GM21825 (cell line): ENCODE measurements at regions not wholly inside any gene's neighbourhood (a gene's known extent, or its start where the extent isn't known, plus 50 kb on each side); places are given as distances from the start of the nearest gene placed in this dataset.
"Not testable (repeated sequence)": the region's sequence is repeated elsewhere in the genome, so short reads cannot be mapped to it uniquely, and the experiment has no call there.

Experiments
- ATAC-seq: cut with Tn5 transposase; IDR thresholded peaks from one replicate; pipeline ENCODE4 v1.9.1; 2021; ENCODE audit warnings: mild to moderate bottlenecking, moderate library complexity; ENCODE audit not compliant: unreplicated experiment

DNA sequence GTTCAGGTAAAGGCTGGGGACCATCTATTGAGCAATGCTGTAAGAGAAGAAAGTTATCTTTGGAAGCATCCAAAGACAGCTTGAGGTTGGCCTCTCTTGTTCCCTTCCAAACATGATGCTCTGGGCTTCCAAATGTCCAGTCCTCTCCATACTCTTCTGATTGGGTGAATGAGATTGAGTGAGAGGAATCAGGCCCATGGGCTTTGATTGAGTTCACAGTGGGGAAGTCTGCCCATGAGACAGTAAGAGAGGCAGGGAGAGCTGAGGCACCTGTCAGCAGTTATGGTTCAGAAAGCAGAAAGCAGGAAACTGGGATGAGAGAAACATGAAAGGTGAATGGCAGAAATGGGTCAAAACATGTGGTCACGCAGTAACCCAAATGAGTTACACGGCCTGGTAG is 1006.9 kb downstream of the VRK1 start:
- no peak for ATAC-seq

DNA sequence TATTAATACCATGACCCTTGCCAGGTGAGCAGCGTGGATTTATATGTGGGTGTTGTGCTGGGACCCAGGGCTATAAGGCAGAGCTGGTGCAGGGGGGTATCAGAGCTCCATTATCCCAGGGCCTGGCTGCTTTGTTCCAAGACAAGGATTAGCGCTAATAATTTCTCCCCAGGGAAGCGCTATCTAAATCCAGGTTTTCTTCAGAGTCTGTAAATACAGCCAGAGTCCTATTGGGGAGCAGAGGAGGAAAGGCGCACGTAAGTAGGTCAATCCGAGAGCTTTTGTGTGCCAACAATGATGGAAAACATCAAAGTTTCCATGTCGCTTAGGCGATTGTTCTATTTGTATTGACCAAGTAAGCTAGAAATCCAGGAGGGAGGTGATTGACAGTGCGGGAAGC is 1009.7 kb downstream of the VRK1 start:
- no peak for ATAC-seq

DNA sequence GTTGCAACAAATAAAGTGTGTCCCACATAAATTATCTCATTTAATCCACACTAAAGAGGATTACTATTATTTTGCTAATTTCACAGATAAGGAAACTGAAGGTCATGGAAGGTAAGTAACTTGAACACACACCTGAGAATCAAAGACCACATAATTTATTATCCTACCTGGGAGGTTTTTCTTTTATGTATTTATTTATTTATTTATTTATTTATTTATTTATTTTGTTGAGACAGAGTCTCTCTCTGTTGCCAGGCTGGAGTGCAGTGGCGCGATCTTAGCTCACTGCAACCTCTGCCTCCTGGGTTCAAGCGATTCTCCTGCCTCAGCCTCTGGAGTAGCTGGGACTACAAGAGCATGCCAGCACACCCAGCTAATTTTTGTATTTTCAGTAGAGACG is 1011.4 kb downstream of the VRK1 start:
- ATAC-seq = not testable (repeated sequence)

DNA sequence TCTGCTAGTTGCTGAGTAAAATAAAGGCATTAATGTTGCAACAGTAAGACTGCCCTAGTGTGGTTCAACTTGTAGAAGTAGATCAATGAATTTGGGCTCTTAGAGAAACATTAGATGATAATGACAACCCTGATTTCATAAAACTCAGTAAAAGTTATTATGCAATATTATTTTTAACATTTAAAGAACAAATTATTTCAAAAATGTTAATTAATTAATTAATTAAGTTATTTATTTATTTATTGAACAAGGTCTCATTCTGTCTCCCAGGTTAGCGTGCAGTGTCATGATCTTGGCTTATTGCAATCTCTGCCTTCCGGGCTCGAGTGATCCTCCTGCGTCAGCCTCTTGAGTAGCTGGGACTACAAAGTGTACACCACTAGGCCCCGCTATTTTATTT is 1016.4 kb downstream of the VRK1 start:
- no peak for ATAC-seq

DNA sequence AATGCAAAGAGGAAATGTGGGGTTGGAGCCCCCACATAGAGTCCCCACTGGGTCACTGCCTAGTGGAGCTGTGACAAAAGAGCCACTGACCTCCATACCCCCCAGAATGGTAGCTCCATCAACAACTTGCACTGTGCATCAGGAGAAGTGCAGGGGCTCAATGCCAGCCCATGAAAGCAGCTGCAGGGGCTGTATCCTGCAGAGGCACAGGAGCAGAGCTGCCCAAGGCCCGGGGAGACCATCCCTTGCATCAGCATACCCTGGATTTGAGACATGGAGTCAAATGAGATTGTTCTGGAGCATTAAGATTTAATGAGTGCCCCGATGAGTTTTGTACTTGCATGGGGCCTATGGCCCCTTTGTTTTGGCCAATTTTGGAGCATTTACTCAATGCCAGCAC is 1023.6 kb downstream of the VRK1 start:
- ATAC-seq = no peak

DNA sequence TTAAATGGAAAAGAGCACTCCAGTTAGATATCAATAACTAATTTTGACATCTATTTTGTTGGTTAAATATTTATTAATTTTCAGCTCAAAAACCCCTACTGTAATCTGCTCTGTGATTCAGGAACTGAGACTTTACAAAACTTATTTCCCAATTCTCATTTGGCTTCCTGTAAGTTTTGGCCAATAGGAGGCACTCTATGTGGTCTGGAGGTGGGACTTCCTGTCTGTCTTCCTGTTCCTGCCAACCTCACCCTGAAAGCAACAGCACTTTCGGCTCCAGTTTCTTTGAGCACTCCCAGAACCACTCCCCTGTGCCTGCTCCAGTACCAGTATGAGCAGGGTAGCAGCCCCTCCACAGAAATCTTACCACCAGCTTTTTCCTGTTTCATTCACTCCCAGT is 1027.0 kb downstream of the VRK1 start:
- ATAC-seq = no peak

DNA sequence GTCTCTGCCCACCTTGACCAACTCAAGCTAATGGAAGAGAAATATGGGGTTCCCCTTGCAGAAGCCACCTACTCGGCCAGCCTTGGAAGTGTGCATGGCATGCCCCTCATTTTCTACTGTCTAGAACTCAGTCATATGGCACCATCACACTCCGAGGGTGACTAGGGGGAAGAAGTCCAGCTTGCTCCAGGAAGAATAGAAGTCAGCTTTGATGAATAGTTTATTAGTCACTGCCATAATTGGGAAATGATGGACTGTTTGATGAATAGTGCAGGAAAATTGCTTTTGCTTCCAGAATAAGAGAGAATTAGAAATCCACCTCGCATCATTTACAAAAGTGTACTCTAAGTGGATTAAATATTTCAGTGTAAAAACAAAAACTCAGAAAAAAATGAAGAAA is 1030.6 kb downstream of the VRK1 start:
- no peak for ATAC-seq

DNA sequence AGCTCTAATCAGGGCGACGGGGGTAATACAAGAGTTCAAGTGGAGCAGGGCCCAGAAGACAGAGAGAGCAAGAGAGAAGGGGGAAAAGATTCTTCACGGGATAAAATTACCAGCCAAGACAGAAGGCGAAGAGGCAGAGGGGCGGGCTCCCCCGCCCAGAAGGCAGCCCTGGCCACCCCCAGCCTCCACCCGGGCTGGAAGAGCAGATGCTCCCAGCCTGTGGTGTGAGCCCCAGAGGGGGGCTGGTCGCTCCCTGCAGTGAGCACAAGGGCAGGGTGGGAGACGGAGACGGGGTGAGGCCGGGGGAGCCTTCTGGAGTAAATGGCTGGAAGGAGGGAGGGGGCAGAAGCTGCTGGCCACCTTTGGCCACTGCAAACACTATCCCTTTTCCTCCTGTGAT is 1035.6 kb downstream of the VRK1 start:
- no peak for ATAC-seq

DNA sequence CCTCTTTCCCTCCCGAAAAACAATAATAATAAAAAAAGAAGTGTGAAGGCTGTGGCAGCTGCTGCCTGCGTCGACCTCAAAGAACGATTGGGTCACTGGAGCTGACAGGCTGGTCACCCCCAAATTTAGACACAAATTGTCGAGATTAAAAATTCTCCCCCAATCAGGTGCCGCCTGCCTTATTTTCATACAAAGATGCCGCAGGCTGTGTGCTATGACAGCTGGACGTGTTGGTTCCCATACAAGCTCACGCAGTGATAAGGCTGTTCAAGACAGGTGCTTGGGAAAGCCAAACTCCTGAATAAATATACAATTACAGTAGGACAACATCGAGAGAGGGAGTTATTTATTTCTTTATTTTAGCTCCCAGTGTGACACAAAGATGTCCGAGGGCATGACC is 1041.8 kb downstream of the VRK1 start:
- ATAC-seq = no peak

DNA sequence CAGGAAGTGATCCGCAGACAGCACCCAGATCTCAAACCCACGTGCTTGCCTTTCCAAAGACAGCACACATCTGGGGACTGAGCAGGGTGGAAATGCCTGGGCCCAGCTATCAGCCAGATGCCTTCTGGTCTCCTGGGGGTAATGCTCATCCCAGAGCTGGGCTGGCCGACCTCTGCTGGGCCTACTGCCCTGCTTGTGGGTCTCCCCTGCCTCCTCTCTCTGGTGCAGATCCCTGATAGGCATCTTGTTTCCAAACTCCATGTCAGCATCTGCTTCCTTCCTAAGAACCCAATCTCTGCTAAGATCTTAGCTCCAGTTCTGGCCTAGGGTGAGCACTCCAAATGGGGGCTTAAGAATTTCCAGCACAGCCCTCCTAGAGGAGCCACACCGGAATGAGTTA is 1043.0 kb downstream of the VRK1 start:
- ATAC-seq = no peak

DNA sequence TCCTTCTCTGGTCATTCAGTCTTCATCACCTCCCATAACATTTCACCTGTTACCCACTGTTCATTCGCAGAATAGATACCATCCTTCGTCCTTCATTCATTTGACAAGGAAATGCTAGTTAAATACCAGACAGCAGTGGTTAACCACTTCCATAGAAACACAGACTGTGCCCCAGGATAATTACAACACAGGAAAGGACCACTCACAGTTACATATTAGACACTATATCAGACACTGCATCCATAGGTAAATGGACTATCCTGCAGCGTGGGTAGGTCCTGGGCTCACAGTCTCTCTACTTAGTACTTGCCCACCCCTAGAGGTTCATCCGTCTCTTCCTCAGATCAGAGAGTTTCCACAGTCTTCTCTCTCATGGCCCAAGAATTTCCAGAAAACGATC is 1044.6 kb downstream of the VRK1 start:
- no peak for ATAC-seq

DNA sequence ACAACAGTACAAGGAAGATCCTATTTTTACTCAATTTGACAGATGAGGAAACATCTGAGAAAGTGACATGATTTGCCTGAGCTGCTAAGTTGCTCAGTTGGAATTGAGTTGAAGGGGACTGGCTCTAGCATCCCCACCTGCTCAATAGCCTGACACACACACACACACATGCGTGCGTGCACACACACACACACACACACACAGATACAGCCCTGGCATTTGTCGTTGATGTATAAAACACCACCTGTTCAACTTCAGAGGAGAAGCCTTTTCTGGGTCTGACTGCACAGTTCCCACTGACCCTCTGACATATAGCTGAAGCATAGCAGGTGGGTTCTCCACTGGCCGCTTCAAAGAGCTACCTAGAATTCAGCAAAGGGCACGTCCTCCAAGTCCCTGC is 1045.9 kb downstream of the VRK1 start:
- no peak for ATAC-seq

DNA sequence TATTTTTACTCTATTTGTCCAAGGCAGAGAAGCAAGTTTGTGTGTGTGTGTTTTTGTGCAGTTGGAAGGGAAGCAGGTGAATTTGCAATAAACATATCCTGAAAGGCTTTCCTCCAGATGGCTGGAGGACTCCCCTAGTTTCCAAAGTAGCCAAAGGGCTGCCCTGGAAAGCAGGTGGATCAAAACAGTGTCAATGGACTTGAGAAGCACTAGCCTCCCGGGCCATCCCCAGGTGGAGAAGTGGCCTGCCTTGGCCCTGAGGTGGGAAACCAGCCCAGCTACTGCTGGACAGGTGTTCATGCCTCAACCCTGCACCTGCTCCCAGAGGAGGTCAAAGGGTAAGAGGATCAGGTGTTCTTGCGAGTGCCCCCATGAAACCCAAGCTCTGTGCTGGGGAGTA is 1046.9 kb downstream of the VRK1 start:
- ATAC-seq = no peak

DNA sequence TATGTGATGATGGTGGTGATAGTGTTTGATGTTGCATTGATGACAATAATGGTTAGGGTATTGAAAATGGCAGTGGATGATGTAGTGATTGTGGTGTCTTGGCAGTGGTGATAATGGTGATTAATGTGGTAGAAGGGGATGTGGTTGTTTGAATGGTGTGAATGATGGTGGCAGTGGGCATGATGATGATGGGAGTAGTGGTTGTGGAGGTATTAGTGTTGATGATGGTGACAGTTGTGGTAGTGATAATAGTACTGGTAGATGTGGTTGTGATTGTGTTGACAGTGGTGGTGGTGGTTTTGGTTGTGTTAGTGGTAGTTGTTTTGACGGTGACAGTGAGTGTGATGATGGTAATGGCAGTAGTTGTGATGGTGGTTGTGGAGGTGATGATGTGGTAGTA is 1049.0 kb downstream of the VRK1 start:
- ATAC-seq = no peak

DNA sequence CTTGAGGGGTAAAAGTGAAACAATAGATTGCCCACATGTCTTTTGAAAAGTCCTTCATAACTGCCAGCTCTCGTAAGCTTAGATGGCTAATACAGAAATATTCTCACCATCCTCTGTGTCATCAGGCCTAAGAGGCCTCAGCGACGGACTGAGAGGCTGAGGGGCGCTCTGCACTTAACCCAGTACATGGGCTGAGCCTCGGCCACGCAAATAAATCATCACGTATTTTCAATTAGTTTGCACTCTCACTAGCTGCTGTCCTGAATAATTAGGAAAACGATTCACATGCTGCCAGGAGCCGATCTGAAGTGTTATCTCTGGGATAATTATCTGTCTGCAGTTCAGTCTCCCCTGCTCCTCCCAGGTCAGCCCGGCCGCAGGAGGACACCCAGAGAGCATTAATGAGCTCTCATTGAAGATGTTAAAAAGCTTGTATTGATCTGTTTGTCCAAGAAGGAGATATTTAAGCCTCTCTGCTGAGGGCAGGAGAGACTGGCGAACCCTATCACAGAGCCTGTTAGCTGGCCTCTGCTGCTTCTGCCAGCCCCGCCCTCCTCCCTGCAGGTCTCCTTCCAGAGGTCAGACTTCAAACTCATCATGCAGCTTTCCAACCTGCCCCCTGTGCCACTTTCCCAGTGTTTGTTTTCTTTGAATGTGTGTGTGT is 1051.3 kb downstream of the VRK1 start:
- no peak for ATAC-seq

DNA sequence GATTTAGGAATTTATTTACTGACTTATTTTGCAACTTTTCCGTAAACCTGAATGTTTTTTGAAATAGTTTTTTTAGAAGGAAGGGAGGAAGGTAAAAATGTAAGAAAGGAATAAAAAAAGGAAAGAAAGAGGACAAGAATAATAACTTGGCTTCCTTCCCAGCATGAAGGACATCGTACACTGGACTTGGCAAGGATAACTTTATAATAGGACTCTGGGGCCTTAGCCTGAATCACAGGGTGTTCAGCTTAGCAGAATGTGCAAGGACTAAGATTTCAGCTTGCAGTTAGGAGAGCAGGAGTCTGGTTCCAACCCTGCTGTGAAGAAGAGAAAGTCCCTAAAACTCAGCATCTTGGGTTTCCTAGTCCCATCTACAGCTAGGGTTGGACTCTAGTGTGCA is 1053.3 kb downstream of the VRK1 start:
- ATAC-seq = no peak

DNA sequence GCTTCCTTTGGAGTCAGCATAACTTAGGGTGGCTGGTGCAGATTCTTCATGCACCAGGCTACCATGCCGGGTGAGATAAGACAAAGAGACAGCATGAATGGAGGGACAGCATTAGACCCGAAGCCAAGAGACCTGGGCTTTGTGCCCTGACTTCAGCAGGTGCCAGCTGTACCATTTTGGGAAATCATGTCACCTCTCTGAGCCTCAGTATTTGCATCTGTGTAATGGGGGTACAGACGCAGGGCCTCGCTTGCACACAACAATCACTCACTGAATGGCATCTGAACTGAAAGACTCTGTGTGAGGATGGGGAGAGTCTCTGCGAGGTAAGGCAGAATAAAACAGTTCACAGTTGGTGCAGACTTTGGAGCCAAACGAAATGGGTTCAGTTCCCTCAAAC is 1053.7 kb downstream of the VRK1 start:
- no peak for ATAC-seq

DNA sequence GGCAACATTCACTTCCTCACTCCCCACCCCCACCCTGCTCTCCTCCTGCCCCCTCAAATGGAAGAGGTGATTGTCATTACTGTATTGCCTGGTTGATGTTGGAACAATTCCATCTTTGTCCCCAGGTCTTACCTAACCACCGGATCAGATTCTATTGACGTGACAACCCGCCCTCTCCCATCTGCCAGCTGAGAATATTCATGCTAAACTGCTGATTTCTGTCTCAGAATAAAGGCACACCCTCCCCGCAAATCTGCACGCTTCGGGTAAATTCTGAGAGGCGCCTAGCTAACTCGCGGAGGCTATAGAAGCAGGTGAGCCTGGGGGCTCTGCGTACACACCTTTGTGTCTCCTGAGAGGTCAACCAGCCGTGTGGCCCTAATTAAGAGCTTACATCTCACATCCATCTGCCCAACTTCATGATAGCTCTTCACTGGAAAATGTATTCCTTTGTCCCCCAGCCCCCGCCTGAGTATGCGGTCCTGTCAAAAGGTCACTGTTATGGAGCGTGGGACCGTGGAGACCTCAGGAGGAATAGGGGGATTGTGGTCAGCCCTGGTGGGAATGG is 1054.3 kb downstream of the VRK1 start:
- ATAC-seq = no peak

DNA sequence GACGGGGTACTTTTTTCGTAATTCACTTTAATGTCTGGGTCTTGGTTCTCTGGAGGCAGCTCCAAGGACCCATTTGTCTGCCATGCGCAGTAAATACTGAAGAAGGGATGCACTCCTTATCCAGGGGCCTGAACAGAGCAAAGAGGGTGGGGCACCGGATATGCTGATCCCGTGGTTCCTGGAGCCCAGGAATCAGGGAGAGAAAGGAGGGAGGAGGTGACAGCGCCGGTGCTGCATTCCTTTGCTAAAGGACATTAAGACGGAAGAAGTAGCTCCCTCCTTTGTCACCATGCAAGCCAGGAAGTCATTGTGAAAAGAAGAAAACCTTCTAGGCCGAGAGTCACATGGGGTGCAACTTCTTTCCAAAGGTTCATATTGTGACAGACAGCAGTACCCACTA is 1057.7 kb downstream of the VRK1 start:
- no peak for ATAC-seq

DNA sequence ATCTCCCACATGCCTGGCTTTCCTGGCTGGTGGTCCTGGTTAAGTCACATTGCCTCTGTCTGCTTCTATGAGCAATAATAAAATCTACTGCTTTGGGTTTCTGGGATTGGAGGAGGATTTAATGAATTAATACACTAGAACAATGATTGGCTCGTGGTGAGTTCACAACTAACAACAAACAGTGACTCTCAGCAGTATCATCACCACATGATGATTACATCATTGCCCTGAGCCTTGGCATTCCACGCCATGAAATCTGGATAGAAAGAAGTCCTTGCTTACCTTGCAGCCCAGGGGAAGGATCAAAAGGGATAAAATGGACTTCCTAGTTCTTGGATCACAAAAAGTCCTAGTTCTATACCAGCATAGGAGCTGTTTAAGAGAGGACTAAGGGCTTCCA is 1069.0 kb downstream of the VRK1 start:
- no peak for ATAC-seq

DNA sequence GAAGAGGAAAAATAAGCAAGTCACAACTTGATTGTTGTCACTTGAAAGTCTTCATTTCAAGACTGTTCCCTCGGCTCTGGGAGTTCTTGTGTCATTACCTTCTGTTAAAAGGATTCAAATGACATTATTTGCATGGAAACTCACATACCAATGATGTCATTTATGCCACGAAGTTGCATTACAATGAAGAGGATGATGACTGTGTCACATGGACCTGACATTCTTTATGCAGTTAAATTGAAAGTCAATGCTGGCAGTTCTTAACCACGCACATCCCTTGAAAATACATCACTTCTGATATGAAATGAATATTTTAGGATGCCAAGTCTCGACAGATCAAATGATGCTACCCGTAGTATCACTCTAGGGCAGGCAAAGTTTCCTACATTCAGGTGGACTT is 1069.5 kb downstream of the VRK1 start:
- no peak for ATAC-seq

DNA sequence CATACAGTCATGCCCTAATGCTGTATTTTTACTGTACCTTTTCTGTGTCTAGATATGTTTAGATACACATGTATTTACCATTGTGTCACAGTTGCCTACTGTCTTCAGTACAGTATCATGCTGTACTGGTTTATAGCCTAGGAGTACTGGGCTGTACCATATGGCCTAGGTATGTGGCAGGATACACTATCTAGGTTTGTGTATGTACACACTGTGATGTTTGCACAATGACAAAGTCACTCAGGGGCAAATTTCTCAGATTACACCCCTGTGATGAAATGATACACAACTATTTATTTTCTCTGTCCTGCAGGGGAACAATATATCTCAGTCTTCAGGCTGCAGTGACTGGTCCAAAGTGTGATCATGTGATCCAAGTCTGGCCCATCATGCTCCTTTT is 1076.1 kb downstream of the VRK1 start:
- ATAC-seq = no peak

DNA sequence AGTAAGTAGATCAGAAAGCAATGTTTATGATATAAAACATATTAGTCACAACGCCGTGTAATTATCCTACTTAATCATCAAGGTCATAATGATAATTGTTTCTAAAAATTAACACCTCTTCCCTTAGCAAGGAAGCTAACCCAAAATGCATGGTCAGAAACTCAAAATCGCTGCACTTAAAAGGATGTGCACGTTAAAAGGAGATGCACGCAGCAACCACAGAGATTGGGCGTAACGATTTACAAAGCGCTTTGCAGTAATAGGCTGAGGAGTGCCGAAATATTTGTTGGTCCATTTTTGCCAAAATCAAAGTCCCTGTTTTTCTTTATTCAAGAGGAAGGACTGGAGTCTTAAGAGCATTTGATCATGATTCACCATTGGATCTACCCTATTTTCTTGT is 1077.2 kb downstream of the VRK1 start:
- ATAC-seq = no peak
